Neural cell (in vitro differentiated cells): ENCODE measurements at regions not wholly inside any gene's neighbourhood (a gene's known extent, or its start where the extent isn't known, plus 50 kb on each side); places are given as distances from the start of the nearest gene placed in this dataset.

Source experiments
- H2AFZ ChIP-seq: fragments of 200-600, 300-800 bp; sonication (generic), shearing (Covaris generic); 2 replicates; pipeline ENCODE4 v1.6.0; 2014; ENCODE audit warnings: low read depth, mild to moderate bottlenecking, antibody characterized with exemption, low read length, moderate library complexity
- H3F3A ChIP-seq: fragments of 200-600 bp; shearing (Covaris generic); 2 replicates; pipeline ENCODE4 v1.6.1; 2016; ENCODE audit warnings: mild to moderate bottlenecking, moderate library complexity, mixed read lengths, antibody characterized with exemption, low read length; ENCODE audit not compliant: insufficient read depth, poor library complexity, severe bottlenecking
- H3K27ac ChIP-seq: fragments of 200-600, 300-800 bp; sonication (generic), shearing (Covaris generic); 2 replicates; pipeline ENCODE4 v1.5.1; 2014; ENCODE audit warnings: mild to moderate bottlenecking, low read length, moderate library complexity
- H3K27me3 ChIP-seq: fragments of 300-800, 200-600 bp; sonication (generic), shearing (Covaris generic); 2 replicates; pipeline ENCODE4 v1.6.0; 2014; ENCODE audit warnings: mild to moderate bottlenecking, low read depth, low read length, moderate library complexity; ENCODE audit not compliant: insufficient read depth
- H3K36me3 ChIP-seq: fragments of 300-800, 200-600 bp; sonication (generic), shearing (Covaris generic); 2 replicates; pipeline ENCODE4 v1.5.1; 2014; ENCODE audit warnings: mild to moderate bottlenecking, antibody characterized with exemption, low read length, moderate library complexity; ENCODE audit not compliant: insufficient read depth
- H3K4me2 ChIP-seq: fragments of 300-800, 200-600 bp; sonication (generic), shearing (Covaris generic); 2 replicates; pipeline ENCODE4 v1.6.0; 2014; ENCODE audit warnings: mild to moderate bottlenecking, low read length
- H3K4me3 ChIP-seq: fragments of 300-800, 200-600 bp; sonication (generic), shearing (Covaris generic); 2 replicates; pipeline ENCODE4 v1.5.1; 2014; ENCODE audit warnings: mild to moderate bottlenecking, low read length, moderate library complexity
- H3K79me2 ChIP-seq: fragments of 200-600 bp; shearing (Covaris generic); replicated peaks from 2 replicates; pipeline ENCODE4 v1.6.0; 2014; ENCODE audit warnings: mild to moderate bottlenecking, low read length, moderate library complexity; ENCODE audit not compliant: insufficient read depth
- H3K9ac ChIP-seq: fragments of 300-800, 200-600 bp; sonication (generic), shearing (Covaris generic); 2 replicates; pipeline ENCODE4 v1.6.1; 2016; ENCODE audit warnings: mild to moderate bottlenecking, low read length, mixed read lengths
- H3K9me2 ChIP-seq: fragments of 200-600 bp; shearing (Covaris generic); 2 replicates; pipeline ENCODE4 v1.6.1; 2016; ENCODE audit warnings: mild to moderate bottlenecking, low read length, mixed read lengths; ENCODE audit not compliant: insufficient read depth
- H3K9me3 ChIP-seq: fragments of 200-600, 300-800 bp; sonication (generic), shearing (Covaris generic); 2 replicates; pipeline ENCODE4 v1.6.1; 2016; ENCODE audit warnings: mild to moderate bottlenecking, mixed run types, low read length, moderate library complexity, mixed read lengths
- H4K20me1 ChIP-seq: fragments of 200-600 bp; shearing (Covaris generic); 2 replicates; pipeline ENCODE4 v1.6.1; 2016; ENCODE audit warnings: mild to moderate bottlenecking, mixed run types; ENCODE audit not compliant: insufficient read depth
- CTCF ChIP-seq: fragments of 450-650 bp; IDR thresholded peaks from 2 replicates; pipeline ENCODE4 v1.5.1; 2014; ENCODE audit warnings: antibody characterized with exemption, mild to moderate bottlenecking, moderate library complexity; ENCODE audit not compliant: poor library complexity, severe bottlenecking
- EP300 ChIP-seq: fragments of 450-650 bp; conservative IDR thresholded peaks from 2 replicates; pipeline ENCODE4 v1.6.1; 2014; ENCODE audit warnings: antibody characterized with exemption, mild to moderate bottlenecking, moderate library complexity; ENCODE audit not compliant: poor library complexity, severe bottlenecking
- EZH2 ChIP-seq: fragments of 200-600, 300-800 bp; shearing (Covaris generic), sonication (generic); IDR thresholded peaks from 2 replicates; pipeline ENCODE4 v1.6.1; 2014; ENCODE audit warnings: antibody characterized with exemption, low read length, borderline replicate concordance, mild to moderate bottlenecking; ENCODE audit not compliant: insufficient read depth, poor library complexity, severe bottlenecking
- MXI1 ChIP-seq: fragments of 450-650 bp; conservative IDR thresholded peaks from 2 replicates; pipeline ENCODE4 v1.6.1; 2014; ENCODE audit warnings: antibody characterized with exemption, mild to moderate bottlenecking; ENCODE audit not compliant: poor library complexity, severe bottlenecking
- POLR2AphosphoS5 ChIP-seq: IDR thresholded peaks from 2 replicates; pipeline ENCODE4 v1.6.1; 2012
- RAD21 ChIP-seq: fragments of 450-650 bp; conservative IDR thresholded peaks from 2 replicates; pipeline ENCODE4 v1.6.1; 2014; ENCODE audit warnings: antibody characterized with exemption, mild to moderate bottlenecking, moderate library complexity
- REST ChIP-seq: IDR thresholded peaks from 2 replicates; pipeline ENCODE4 v1.6.1; 2012; ENCODE audit warnings: borderline replicate concordance
- SMC3 ChIP-seq: fragments of 450-650 bp; conservative IDR thresholded peaks from 2 replicates; pipeline ENCODE4 v1.6.1; 2014; ENCODE audit warnings: antibody characterized with exemption, mild to moderate bottlenecking, moderate library complexity; ENCODE audit not compliant: poor library complexity
- TAF1 ChIP-seq: IDR thresholded peaks from 2 replicates; pipeline ENCODE4 v1.6.1; 2012; ENCODE audit warnings: low read depth

- Histone ChIP-seq H3K36me3 (no peaks in the 10 kb centered on the region), H2AFZ (no peak overlapping the region), H3K27ac (no peak overlapping the region), H3K9me2 (no peaks in the 10 kb centered on the region), H3K4me3 (no peak overlapping the region), H3F3A (no peaks in the 10 kb centered on the region), H3K79me2 (no peaks in the 10 kb centered on the region), H3K9me3 (no peaks in the 10 kb centered on the region), H3K9ac (no peak overlapping the region), H4K20me1 (no peaks in the 10 kb centered on the region), H3K4me2 (no peak overlapping the region), H3K27me3 (no peaks in the 10 kb centered on the region)
- no peak for TF ChIP-seq SMC3
- TF ChIP-seq REST: no peak
- no peak for TF ChIP-seq EP300
- TF ChIP-seq TAF1: no peak
- TF ChIP-seq MXI1: no peak
- no peak for TF ChIP-seq RAD21
- TF ChIP-seq EZH2: no peak
Observed at GRCh38 chr3:150248888-150249681, 159.0 kb upstream of the TSC22D2 start.

- Histone ChIP-seq H3K4me2 (no peak overlapping the region), H3K27me3 (no peaks in the 10 kb centered on the region), H3K4me3 (no peak overlapping the region), H3K27ac (no peak overlapping the region), H3K9ac (no peak overlapping the region), H4K20me1 (no peaks in the 10 kb centered on the region), H3K36me3 (no peaks in the 10 kb centered on the region), H3K9me3 (no peaks in the 10 kb centered on the region), H3K9me2 (no peaks in the 10 kb centered on the region), H3K79me2 (no peaks in the 10 kb centered on the region), H3F3A (no peaks in the 10 kb centered on the region), H2AFZ (no peak overlapping the region)
- TF ChIP-seq TAF1 (no peak), SMC3 (no peak), REST (no peak), EP300 (no peak), POLR2AphosphoS5 (no peak), MXI1 (no peak), EZH2 (no peak), RAD21 (no peak), CTCF (no peak)
Observed at GRCh38 chr3:150248116-150248887, 159.8 kb upstream of the TSC22D2 start.
